Glutamatergic neuron (in vitro differentiated cells): ENCODE measurements at regions not wholly inside any gene's neighbourhood (a gene's known extent, or its start where the extent isn't known, plus 50 kb on each side); places are given as distances from the start of the nearest gene placed in this dataset.

Experiments used
- DNase-seq: peaks from one replicate; pipeline ENCODE4 v3.0.0; 2022
- H3K27ac Mint-ChIP-seq: one replicate; pipeline ENCODE4 v1.8.0; 2020; ENCODE audit warnings: mild to moderate bottlenecking, mixed read lengths, inconsistent platforms; ENCODE audit not compliant: unreplicated experiment
- H3K27me3 Mint-ChIP-seq: one replicate; pipeline ENCODE4 v1.8.0; 2020; ENCODE audit warnings: mild to moderate bottlenecking, moderate library complexity, mixed read lengths, inconsistent platforms; ENCODE audit not compliant: unreplicated experiment
- H3K36me3 Mint-ChIP-seq: one replicate; pipeline ENCODE4 v1.8.0; 2020; ENCODE audit warnings: mild to moderate bottlenecking, mixed read lengths, inconsistent platforms; ENCODE audit not compliant: unreplicated experiment
- H3K4me1 Mint-ChIP-seq: one replicate; pipeline ENCODE4 v1.8.0; 2020; ENCODE audit warnings: mild to moderate bottlenecking, low read depth, mixed read lengths, inconsistent platforms; ENCODE audit not compliant: unreplicated experiment
- H3K4me3 Mint-ChIP-seq: one replicate; pipeline ENCODE4 v1.8.0; 2020; ENCODE audit warnings: mild to moderate bottlenecking, mixed read lengths, inconsistent platforms; ENCODE audit not compliant: unreplicated experiment
- H3K9me3 Mint-ChIP-seq: one replicate; pipeline ENCODE4 v1.8.0; 2020; ENCODE audit warnings: mild to moderate bottlenecking, moderate library complexity, mixed read lengths, inconsistent platforms; ENCODE audit not compliant: unreplicated experiment
- CTCF ChIP-seq: fragments of 200-600 bp; sonication (generic); IDR thresholded peaks from one replicate; pipeline ENCODE4 v1.5.0; 2021; ENCODE audit not compliant: partially characterized antibody, unreplicated experiment

DNA sequence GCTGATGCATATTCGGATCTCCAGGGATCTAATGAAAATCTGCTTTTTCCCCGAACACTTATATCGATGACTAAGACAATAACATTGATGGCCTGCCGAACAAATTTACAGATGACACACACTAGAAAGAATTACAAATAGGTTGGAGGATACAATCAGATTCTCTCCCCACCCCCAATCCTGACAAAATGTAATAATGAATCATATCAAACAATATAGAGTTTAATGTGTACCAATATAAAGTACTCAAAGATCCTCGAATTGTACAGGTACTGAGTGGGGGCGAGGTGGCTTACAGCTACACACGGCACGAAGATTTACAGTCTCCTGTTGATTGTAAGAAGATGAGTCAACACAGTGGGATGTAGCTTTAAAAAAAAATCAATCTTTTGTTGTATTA is 182.7 kb upstream of the MKLN1 start:
- Mint-ChIP-seq H3K4me3 (no peak overlapping the region), H3K27me3 (peaks cover 5% of the 10 kb centered on the region), H3K27ac (no peak overlapping the region), H3K36me3 (peaks cover 14% of the 10 kb centered on the region), H3K9me3 (peaks cover 5% of the 10 kb centered on the region), H3K4me1 (no peaks in the 10 kb centered on the region)
- no peak for DNase-seq
- TF ChIP-seq CTCF = no peak

- DNase-seq = no peak
- H3K36me3 Mint-ChIP-seq = peaks cover 10% of the 10 kb centered on the region
- no peaks in the 10 kb centered on the region for H3K4me1 Mint-ChIP-seq
- peaks cover 5% of the 10 kb centered on the region for H3K27me3 Mint-ChIP-seq
- no peak overlapping the region for H3K27ac Mint-ChIP-seq
- H3K9me3 Mint-ChIP-seq = peaks cover 2% of the 10 kb centered on the region
- no peak overlapping the region for H3K4me3 Mint-ChIP-seq
- TF ChIP-seq CTCF = no peak
Measured at GRCh38 chr7:131145770-131146169, 181.9 kb upstream of the MKLN1 start.

- Mint-ChIP-seq H3K4me1 (no peaks in the 10 kb centered on the region), H3K4me3 (no peak overlapping the region), H3K36me3 (no peaks in the 10 kb centered on the region), H3K9me3 (peaks cover 2% of the 10 kb centered on the region), H3K27me3 (peaks cover 1% of the 10 kb centered on the region), H3K27ac (no peak overlapping the region)
- DNase-seq = no peak
- no peak for TF ChIP-seq CTCF
Measured at GRCh38 chr7:131147604-131148003, 180.1 kb upstream of the MKLN1 start.

DNA sequence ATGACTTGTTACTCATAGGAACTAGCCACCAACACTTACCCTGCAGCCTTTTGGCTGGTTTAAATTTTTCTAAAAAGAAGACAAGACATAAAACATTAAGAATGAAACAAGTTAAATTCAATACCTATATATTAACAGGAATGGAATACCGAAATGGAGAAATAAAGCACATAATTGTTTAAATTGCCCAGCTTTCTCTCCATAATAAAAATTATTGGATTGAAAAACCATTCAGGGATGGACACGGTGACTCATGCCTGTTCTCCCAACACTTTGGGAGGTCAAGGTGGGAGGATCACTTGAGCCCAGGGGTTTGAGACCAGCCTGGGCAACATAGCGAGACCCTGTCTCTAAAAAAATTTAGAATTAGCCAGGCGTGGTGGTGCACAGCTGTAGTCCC is 179.4 kb upstream of the MKLN1 start:
- Mint-ChIP-seq H3K4me3 (no peak overlapping the region), H3K4me1 (no peaks in the 10 kb centered on the region), H3K27ac (no peak overlapping the region), H3K9me3 (peaks cover 4% of the 10 kb centered on the region), H3K36me3 (no peaks in the 10 kb centered on the region), H3K27me3 (peaks cover 1% of the 10 kb centered on the region)
- no peak for TF ChIP-seq CTCF
- no peak for DNase-seq

- peaks cover 1% of the 10 kb centered on the region for H3K27me3 Mint-ChIP-seq
- no peaks in the 10 kb centered on the region for H3K36me3 Mint-ChIP-seq
- H3K9me3 Mint-ChIP-seq = peaks cover 3% of the 10 kb centered on the region
- TF ChIP-seq CTCF = no peak
- no peak overlapping the region for H3K4me3 Mint-ChIP-seq
- no peak overlapping the region for H3K27ac Mint-ChIP-seq
- DNase-seq = no peak
- no peaks in the 10 kb centered on the region for H3K4me1 Mint-ChIP-seq
Measured at GRCh38 chr7:131148708-131149428, 178.8 kb upstream of the MKLN1 start.
